Breast epithelium (tissue), 4 donors: ENCODE measurements at regions not wholly inside any gene's neighbourhood (a gene's known extent, or its start where the extent isn't known, plus 50 kb on each side); places are given as distances from the start of the nearest gene placed in this dataset.

Experiments used
- DNase-seq, 2 donors: peaks; one replicate each; pipeline ENCODE4 v3.0.0-alpha.2; 2019; ENCODE audit warnings: low spot score in 2 of 2
- H3K27ac ChIP-seq, 2 donors: fragments of 200-600 bp; sonication (generic) in 1 of 2; one replicate each; pipeline ENCODE4 v1.5.1; 2016 to 2019; ENCODE audit warnings: mild to moderate bottlenecking in 1 of 2
- H3K27me3 ChIP-seq, 2 donors: fragments of 200-600 bp; sonication (generic) in 1 of 2; one replicate each; pipeline versions ENCODE4 v1.5.1 to v1.6.0; 2017 to 2019; ENCODE audit warnings: control low read depth in 1 of 2, mild to moderate bottlenecking in 1 of 2
- H3K36me3 ChIP-seq: fragments of 200-600 bp; one replicate; pipeline ENCODE4 v1.5.1; 2019
- H3K4me1 ChIP-seq, 2 donors: fragments of 200-600 bp; sonication (generic); one replicate each; pipeline ENCODE4 v1.5.1; 2016 to 2019; ENCODE audit warnings: control low read depth in 1 of 2
- H3K4me3 ChIP-seq, 3 donors: fragments of 200-600 bp; sonication (generic); 1 replicate in 2 of 3; 2 replicates in 1 of 3; pipeline ENCODE4 v1.5.1; 2016 to 2019; ENCODE audit warnings: mild to moderate bottlenecking in 3 of 3, moderate library complexity in 2 of 3
- H3K9me3 ChIP-seq, 2 donors: fragments of 200-600 bp; sonication (generic) in 1 of 2; one replicate each; pipeline ENCODE4 v1.5.1; 2016 to 2019; ENCODE audit warnings: control low read depth in 1 of 2
- POLR2A ChIP-seq: fragments of 450-650 bp; IDR thresholded peaks from one replicate; pipeline ENCODE4 v1.6.1; 2016; ENCODE audit warnings: antibody characterized with exemption, mild to moderate bottlenecking, moderate library complexity
- POLR2AphosphoS5 ChIP-seq, 3 donors: sonication (generic); formaldehyde crosslinking; IDR thresholded peaks; one replicate each; pipeline ENCODE4 v1.6.1; 2017; ENCODE audit warnings: antibody characterized with exemption in 3 of 3
- intact Hi-C: fragments of 100-400 bp; cut with DNase I; formaldehyde crosslinking; loops from one replicate; pipeline ENCODE4 v1.15.1; 2023; ENCODE audit warnings: low total_unique reads
- TF ChIP-seq, protein P1 (sequence below), 3 donors: fragments of 450-650 bp; IDR thresholded peaks; one replicate each; pipeline ENCODE4 v1.5.1; 2016 to 2017; ENCODE audit warnings: antibody characterized with exemption in 3 of 3, mild to moderate bottlenecking in 3 of 3, moderate library complexity in 3 of 3

DNA sequence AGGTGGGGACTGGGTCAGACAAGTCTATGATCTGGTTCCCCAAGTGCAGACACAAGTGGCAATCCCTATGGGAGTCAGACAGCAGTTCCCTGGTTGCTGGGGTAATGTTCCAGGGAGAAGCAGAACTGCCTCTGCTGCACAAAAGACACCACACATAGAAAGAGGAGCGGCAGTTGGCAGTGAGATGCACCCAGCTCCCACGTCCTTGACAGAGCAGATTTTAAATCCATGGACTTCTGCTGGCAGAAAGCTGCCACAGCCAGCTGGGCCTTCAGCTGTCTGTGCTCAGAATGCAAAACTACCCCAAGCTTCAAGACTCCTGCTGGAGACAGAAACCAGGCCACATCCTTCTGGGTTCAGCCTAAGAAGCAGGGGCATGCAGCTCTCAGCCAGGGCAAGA, 147.2 kb downstream of the ETAA1 start:
- no peak for DNase-seq
- intact Hi-C loops: no loop called here
- Histone ChIP-seq H3K4me3 (no peak overlapping the region), H3K4me1 (no peaks in the 10 kb centered on the region), H3K36me3 (no peaks in the 10 kb centered on the region), H3K27me3 (no peaks in the 10 kb centered on the region), H3K9me3 (peaks cover 0 to 10% of the 10 kb centered on the region in 2 donors), H3K27ac (no peak overlapping the region)
- TF ChIP-seq POLR2AphosphoS5 (IDR thresholded peaks at IDR 0.05) (no peak), POLR2A (no peak)
- TF ChIP-seq, protein P1, sequence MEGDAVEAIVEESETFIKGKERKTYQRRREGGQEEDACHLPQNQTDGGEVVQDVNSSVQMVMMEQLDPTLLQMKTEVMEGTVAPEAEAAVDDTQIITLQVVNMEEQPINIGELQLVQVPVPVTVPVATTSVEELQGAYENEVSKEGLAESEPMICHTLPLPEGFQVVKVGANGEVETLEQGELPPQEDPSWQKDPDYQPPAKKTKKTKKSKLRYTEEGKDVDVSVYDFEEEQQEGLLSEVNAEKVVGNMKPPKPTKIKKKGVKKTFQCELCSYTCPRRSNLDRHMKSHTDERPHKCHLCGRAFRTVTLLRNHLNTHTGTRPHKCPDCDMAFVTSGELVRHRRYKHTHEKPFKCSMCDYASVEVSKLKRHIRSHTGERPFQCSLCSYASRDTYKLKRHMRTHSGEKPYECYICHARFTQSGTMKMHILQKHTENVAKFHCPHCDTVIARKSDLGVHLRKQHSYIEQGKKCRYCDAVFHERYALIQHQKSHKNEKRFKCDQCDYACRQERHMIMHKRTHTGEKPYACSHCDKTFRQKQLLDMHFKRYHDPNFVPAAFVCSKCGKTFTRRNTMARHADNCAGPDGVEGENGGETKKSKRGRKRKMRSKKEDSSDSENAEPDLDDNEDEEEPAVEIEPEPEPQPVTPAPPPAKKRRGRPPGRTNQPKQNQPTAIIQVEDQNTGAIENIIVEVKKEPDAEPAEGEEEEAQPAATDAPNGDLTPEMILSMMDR (IDR thresholded peaks at IDR 0.05): no peak

DNA sequence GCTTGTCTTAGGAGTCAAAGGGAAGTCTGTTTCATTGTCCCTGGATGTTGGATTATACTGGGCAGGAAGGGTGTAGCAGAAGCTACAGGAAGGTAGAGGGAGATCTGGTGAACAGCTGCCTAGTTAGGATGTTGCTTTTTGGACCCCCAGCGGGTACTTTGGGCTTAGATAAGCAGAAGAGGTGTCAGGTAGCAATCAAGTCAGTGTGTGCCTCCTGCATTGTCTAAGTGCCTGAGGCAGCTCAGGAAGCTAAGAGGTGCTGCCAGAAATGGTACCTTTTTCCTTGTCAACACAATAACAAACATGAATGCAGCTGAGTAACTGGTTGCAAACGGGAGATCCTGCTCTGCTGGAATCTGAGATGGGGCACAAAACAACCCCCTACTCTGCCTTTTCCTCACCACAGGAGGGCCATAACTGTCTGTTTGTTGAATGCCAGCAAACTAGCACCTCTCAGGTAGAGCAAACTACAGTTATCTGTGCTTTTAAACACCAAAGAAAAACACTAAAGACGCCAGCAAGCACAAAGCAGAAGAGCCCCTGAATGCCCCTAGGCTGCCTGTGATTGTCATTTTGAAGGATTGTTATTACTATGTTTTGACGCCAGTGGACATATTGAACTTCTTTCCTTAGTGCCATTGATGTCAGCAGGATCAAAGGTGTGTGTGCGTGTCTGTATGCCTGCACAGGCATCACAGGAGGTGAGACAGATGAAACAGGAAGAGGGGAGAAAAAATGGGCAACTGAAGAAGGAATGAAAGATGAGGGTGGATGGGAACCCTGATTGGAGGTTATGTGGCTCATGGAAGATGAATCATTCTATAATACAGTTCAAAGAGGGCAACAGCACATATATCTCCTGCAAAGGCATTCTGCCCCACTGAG, 151.4 kb downstream of the ETAA1 start:
- no peak for DNase-seq
- Histone ChIP-seq H3K27ac (no peak overlapping the region), H3K4me3 (no peak overlapping the region), H3K27me3 (no peaks in the 10 kb centered on the region), H3K36me3 (no peaks in the 10 kb centered on the region), H3K4me1 (no peaks in the 10 kb centered on the region), H3K9me3 (no peaks in the 10 kb centered on the region)
- TF ChIP-seq POLR2A (no peak), POLR2AphosphoS5 (IDR thresholded peaks at IDR 0.05) (no peak)
- TF ChIP-seq, protein P1 (IDR thresholded peaks at IDR 0.05): no peak
- intact Hi-C loops: no loop called here

DNA sequence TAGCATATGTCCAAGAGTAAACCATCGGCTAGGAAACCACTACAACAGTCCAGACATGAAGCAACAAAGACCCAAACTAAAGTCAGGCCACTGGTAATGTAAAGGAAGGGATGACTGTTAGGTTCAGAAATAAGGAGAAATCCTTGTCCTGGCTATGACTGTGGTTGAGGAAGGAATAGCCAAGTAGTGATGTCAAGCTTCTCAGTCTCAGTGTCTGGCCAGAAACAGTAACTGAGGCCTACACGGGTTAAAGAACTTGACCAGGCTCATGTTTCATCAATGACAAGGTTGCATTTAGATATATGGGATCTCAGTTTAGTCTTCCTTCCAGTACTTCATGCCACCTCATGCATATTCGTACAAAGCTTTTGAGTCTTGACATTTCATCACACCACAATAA, 162.0 kb downstream of the ETAA1 start:
- DNase-seq: no peak
- no peaks in the 10 kb centered on the region for H3K4me1 ChIP-seq
- no peaks in the 10 kb centered on the region for H3K36me3 ChIP-seq
- H3K27me3 ChIP-seq: no peaks in the 10 kb centered on the region
- H3K4me3 ChIP-seq: no peak overlapping the region
- H3K27ac ChIP-seq: no peak overlapping the region
- intact Hi-C loops: no loop called here
- TF ChIP-seq POLR2AphosphoS5 (IDR thresholded peaks at IDR 0.05): no peak
- TF ChIP-seq POLR2A: no peak
- TF ChIP-seq, protein P1 (IDR thresholded peaks at IDR 0.05): no peak
- no peaks in the 10 kb centered on the region for H3K9me3 ChIP-seq

DNA sequence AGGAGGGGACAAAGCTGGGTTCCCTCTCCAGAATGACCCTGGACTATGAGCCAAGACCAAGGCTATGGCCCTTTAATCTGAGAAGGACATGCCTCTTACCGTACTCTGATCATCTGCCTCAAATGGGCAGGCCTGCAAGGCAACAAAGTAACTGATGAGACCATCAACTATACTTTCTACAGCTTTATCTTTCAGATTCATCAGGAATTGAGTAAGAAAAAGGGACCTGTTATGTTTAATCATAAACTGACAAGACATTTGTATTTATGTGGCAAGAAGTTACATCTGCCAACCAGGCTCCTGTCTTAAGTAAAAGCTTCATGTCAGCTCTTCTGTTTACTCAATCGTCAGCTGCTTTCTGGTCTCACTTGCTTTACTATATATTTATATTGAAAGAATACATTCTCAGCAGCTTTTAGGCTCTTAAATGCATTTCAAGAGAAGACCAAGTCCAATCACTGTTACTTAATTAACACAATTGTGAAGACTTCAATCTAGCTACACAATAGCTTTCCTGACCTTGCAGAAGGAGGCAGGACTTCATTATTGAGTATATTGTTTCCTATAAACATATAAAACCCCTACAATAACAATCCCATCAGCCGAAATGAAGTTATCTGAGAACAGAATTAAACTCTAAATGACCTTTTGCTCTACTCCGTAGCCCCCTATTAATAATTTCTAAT, 163.8 kb downstream of the ETAA1 start:
- H3K36me3 ChIP-seq: no peaks in the 10 kb centered on the region
- DNase-seq: no peak

More for the DNA sequence above, 163.8 kb downstream of the ETAA1 start:
- Histone ChIP-seq H3K4me3 (no peak overlapping the region), H3K4me1 (no peaks in the 10 kb centered on the region), H3K27me3 (no peaks in the 10 kb centered on the region), H3K9me3 (no peaks in the 10 kb centered on the region), H3K27ac (no peak overlapping the region)
- intact Hi-C loops: no loop called here
- TF ChIP-seq, protein P1 (IDR thresholded peaks at IDR 0.05): no peak
- TF ChIP-seq POLR2AphosphoS5 (IDR thresholded peaks at IDR 0.05) (no peak), POLR2A (no peak)
